ENCODE measurements at regions not wholly inside any gene's neighbourhood (a gene's known extent, or its start where the extent isn't known, plus 50 kb on each side); places are given as distances from the start of the nearest gene placed in this dataset.

DNA sequence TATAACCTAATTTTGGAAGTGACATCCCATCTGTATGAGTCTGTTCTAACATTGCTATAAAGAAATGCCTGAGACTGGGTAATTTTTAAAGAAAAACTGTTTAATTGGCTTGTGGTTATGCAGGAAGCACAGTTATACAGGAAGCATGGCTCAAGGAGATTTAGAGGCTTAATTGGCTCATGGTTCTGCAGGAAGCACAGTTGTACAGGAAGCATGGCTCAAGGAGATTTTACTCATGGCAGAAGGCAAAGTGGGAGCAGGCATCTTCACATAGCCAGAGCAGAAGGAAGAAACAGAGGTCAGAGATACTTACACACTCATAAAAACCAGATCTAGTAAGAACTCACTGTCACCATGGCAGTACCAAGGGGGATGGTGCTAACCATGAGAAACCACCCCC lies 193.1 kb upstream of the ADAMTS9 start:
- in situ Hi-C loops (cut with HindIII; ENCODE audit: low pct_ligation_motif_present, low sequenced_read_pairs) = no loop called here
- no peak overlapping the region for H3K4me3 ChIP-seq (ENCODE audit: low read depth, low read length)
- DNase-seq = no peak
- TF ChIP-seq, protein P1, sequence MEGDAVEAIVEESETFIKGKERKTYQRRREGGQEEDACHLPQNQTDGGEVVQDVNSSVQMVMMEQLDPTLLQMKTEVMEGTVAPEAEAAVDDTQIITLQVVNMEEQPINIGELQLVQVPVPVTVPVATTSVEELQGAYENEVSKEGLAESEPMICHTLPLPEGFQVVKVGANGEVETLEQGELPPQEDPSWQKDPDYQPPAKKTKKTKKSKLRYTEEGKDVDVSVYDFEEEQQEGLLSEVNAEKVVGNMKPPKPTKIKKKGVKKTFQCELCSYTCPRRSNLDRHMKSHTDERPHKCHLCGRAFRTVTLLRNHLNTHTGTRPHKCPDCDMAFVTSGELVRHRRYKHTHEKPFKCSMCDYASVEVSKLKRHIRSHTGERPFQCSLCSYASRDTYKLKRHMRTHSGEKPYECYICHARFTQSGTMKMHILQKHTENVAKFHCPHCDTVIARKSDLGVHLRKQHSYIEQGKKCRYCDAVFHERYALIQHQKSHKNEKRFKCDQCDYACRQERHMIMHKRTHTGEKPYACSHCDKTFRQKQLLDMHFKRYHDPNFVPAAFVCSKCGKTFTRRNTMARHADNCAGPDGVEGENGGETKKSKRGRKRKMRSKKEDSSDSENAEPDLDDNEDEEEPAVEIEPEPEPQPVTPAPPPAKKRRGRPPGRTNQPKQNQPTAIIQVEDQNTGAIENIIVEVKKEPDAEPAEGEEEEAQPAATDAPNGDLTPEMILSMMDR (IDR thresholded peaks at IDR 0.05; ENCODE audit: low read depth, low read length, missing control alignments) = no peak
- no peak overlapping the region for H3K27ac ChIP-seq
- no peaks in the 10 kb centered on the region for H3K36me3 ChIP-seq (replicated peaks)
- H3K27me3 ChIP-seq (replicated peaks) = no peaks in the 10 kb centered on the region

DNA sequence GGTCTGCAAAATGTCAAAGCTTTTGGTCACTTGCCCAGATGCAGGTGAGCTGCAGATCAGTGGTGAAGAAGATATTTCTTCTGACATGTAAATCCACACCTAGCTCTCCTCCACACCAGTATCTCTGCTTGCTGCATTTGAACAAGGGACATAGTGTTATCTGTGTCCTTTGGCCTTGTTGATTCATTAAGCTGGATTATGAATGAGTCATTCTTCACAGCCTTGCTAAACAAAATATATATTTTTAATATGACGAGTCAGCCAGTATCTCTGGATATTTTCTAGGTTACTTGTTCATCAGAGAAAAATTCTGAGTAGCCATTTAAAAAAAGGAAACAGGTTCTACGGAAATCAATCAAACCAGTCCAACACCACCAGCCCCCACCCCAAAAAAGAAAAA lies 190.6 kb upstream of the ADAMTS9 start:
- in situ Hi-C loops (cut with HindIII; ENCODE audit: low pct_ligation_motif_present, low sequenced_read_pairs) = no loop called here
- TF ChIP-seq, protein P1 (IDR thresholded peaks at IDR 0.05; ENCODE audit: low read depth, low read length, missing control alignments) = no peak
- H3K36me3 ChIP-seq (replicated peaks) = no peaks in the 10 kb centered on the region
- H3K4me3 ChIP-seq (ENCODE audit: low read depth, low read length) = no peak overlapping the region
- no peaks in the 10 kb centered on the region for H3K27me3 ChIP-seq (replicated peaks)
- DNase-seq = no peak
- no peak overlapping the region for H3K27ac ChIP-seq

DNA sequence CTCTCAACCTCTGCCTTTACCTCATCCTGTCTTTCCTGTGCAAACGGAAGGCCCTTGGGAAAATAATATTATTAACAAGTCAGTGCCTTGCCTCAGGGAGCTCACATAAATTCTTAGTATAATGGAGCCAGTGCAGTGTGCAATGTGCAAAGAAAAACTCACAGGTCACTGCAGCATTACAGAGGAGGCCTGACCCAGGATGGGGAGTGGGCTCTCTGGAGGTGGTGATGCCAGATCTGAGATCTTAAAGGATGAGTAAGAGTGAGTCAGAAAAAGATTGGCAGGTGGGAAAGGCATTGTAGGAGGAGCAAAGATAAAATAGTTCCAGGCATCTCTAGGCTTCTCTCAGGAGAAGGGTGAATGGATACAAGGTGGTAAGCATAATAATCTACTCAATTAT lies 185.6 kb upstream of the ADAMTS9 start:
- no peak for DNase-seq
- Histone ChIP-seq H3K27ac (no peak overlapping the region), H3K36me3 (replicated peaks) (no peaks in the 10 kb centered on the region), H3K27me3 (replicated peaks) (no peaks in the 10 kb centered on the region), H3K4me3 (ENCODE audit: low read depth, low read length) (no peak overlapping the region)
- TF ChIP-seq, protein P1 (IDR thresholded peaks at IDR 0.05; ENCODE audit: low read depth, low read length, missing control alignments) = no peak
- in situ Hi-C loops (cut with HindIII; ENCODE audit: low pct_ligation_motif_present, low sequenced_read_pairs) = no loop called here

DNA sequence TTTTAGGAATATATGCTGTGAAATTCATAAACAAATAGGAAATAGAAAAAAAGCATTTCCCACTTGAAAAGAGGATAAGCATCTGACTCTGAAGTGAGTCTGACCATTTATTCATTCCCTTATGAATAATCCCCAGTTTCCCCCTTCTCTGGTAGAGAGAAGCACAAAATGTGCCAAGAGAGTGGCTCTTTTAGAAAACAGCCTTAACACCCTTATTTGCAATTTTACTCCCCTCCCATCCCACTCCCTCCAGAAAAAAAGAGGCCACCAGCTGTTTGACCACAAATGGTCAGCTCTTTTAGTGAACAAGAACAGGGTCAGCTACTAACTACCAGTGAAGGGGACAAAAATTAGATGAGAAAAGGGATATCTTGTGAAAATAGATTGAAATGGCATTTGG lies 184.5 kb upstream of the ADAMTS9 start:
- TF ChIP-seq, protein P1 (IDR thresholded peaks at IDR 0.05; ENCODE audit: low read depth, low read length, missing control alignments) = no peak
- DNase-seq = no peak
- no peak overlapping the region for H3K4me3 ChIP-seq (ENCODE audit: low read depth, low read length)
- no peak overlapping the region for H3K27ac ChIP-seq
- H3K36me3 ChIP-seq (replicated peaks) = no peaks in the 10 kb centered on the region
- no peaks in the 10 kb centered on the region for H3K27me3 ChIP-seq (replicated peaks)
- in situ Hi-C loops (cut with HindIII; ENCODE audit: low pct_ligation_motif_present, low sequenced_read_pairs) = no loop called here

DNA sequence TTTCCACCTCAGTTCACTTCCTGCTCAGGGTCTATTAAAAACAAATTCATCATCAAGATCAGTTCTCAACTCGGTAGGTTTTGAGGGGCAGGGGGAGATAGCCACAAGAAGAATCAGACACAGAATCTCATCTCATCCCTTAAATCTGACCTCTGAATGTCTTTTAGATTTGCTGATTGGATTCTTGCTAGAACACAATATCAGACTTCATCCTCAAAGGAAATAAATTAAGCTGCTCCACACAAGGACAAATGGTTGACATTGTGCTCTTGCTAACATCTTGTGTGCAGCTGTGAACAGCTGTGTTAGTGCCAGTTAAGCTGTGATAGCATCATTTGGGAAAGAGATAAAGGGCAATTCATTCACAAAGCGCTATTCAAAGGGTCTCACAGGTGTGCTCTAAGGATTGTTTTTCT lies 184.0 kb upstream of the ADAMTS9 start:
- H3K27ac ChIP-seq = no peak overlapping the region
- no peaks in the 10 kb centered on the region for H3K36me3 ChIP-seq (replicated peaks)
- in situ Hi-C loops (cut with HindIII; ENCODE audit: low pct_ligation_motif_present, low sequenced_read_pairs) = no loop called here
- DNase-seq = no peak
- H3K27me3 ChIP-seq (replicated peaks) = no peaks in the 10 kb centered on the region
- TF ChIP-seq, protein P1 (IDR thresholded peaks at IDR 0.05; ENCODE audit: low read depth, low read length, missing control alignments) = no peak
- H3K4me3 ChIP-seq (ENCODE audit: low read depth, low read length) = no peak overlapping the region

DNA sequence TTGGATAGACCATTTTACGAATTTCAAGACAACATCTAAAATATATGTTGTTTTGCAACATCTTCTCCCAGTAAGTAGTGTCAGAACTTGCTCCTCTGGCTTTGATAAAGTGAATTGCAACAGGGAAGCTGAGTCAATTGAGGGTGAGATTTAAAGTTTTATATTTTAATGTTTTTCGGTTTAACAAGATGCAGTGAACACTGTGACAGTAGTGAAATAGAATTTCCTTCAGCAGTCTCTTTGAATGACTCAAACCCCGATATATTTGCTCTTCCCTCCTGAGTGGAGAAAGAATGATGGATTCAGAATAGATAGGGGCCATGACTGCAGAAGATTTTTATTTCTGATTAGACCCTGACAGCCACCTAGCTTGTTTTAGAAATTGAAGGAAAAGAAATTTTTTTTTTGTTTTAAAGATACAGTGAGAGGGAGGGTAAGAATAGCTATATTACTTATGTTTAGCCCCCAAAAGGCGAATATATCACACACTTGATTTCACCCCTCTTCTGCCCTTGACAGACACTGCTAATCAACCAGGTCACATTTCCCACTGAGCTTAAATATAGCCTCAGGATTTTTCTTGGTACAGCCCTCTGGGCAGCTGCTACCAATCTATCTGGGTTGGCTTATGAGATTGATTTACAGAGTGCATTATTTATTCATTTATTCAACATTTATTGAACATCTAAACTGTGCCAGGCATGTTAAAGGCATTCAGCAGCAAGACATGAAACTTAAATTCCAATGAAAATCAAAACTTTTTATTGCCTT lies 183.3 kb upstream of the ADAMTS9 start:
- Histone ChIP-seq H3K36me3 (replicated peaks) (no peaks in the 10 kb centered on the region), H3K27me3 (replicated peaks) (no peaks in the 10 kb centered on the region), H3K4me3 (ENCODE audit: low read depth, low read length) (no peak overlapping the region), H3K27ac (no peak overlapping the region)
- TF ChIP-seq, protein P1 (IDR thresholded peaks at IDR 0.05; ENCODE audit: low read depth, low read length, missing control alignments) = no peak
- no peak for DNase-seq
- in situ Hi-C loops (cut with HindIII; ENCODE audit: low pct_ligation_motif_present, low sequenced_read_pairs) = no loop called here

Measured in brain microvascular endothelial cell (primary cell).